ENCODE measurements at regions not wholly inside any gene's neighbourhood (a gene's known extent, or its start where the extent isn't known, plus 50 kb on each side); places are given as distances from the start of the nearest gene placed in this dataset.

DNA sequence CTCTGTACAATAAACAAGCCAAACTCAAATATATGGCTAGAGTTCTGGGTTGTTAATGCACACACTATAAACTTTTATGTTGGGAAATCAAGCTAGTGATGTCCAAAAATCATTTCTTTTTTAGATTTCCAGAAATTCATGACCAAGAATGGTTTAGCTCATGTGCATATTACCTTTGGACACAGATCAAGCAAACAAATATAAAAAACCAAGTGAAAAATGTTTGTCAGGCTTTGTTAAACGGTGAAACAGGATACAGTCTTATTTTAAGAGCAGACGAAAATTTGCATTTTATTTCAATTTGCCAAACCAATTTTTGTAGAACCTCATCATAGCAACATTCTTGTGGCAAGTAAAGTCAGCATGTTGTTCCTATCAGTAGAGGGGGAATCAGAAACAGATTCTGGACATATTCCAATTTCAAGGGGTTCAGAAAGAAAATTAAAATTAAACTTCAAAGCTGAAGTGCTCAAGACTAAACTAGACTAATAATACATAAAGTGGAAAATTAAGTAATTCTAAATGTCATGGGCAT is 413.6 kb downstream of the TRIML1 start:
- Histone ChIP-seq H3K9me3 (ENCODE audit: control insufficient read depth in 5 of 5, low read length in 5 of 5) (peaks cover 0 to 4% (median 0%) of the 10 kb centered on the region in 5 donors), H3K36me3 (ENCODE audit: control insufficient read depth in 5 of 5, insufficient read depth in 5 of 5, low read length in 5 of 5) (no peaks in the 10 kb centered on the region), H3K9ac (ENCODE audit: low read length in 5 of 5) (no peak overlapping the region), H3K4me3 (ENCODE audit: low read depth in 1 of 5, low read length in 5 of 5) (no peak overlapping the region), H3K4me1 (ENCODE audit: control insufficient read depth in 5 of 5, insufficient read depth in 5 of 5, low read length in 5 of 5) (no peaks in the 10 kb centered on the region), H3K27me3 (ENCODE audit: control insufficient read depth in 5 of 5, insufficient read depth in 4 of 5, low read length in 5 of 5) (no peaks in the 10 kb centered on the region), H3K27ac (ENCODE audit: low read depth, low read length) (no peak overlapping the region)

DNA sequence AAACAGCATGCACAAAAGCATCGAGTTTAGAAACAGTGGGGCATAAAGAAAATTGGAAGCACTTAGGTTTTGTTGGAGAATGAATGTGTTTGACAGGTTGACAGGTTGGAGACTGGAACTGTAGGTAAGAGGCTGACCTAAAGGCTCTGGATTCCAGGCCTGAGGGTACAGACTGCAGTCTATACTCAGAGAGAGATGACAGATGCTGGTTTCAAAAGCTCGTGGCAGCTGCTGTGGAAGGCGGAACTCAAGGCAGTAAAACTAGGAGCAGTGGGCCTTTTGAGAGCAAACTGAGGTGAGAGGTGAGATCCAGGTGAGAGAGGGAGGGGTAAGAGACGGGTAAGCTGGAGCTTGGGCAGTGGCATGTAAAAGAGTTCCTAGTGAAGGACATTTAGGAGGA is 415.2 kb downstream of the TRIML1 start:
- Histone ChIP-seq H3K4me1 (ENCODE audit: control insufficient read depth in 5 of 5, insufficient read depth in 5 of 5, low read length in 5 of 5) (no peaks in the 10 kb centered on the region), H3K9ac (ENCODE audit: low read length in 5 of 5) (no peak overlapping the region), H3K36me3 (ENCODE audit: control insufficient read depth in 5 of 5, insufficient read depth in 5 of 5, low read length in 5 of 5) (no peaks in the 10 kb centered on the region), H3K9me3 (ENCODE audit: control insufficient read depth in 5 of 5, low read length in 5 of 5) (peaks cover 0 to 4% (median 0%) of the 10 kb centered on the region in 5 donors), H3K4me3 (ENCODE audit: low read depth in 1 of 5, low read length in 5 of 5) (no peak overlapping the region), H3K27me3 (ENCODE audit: control insufficient read depth in 5 of 5, insufficient read depth in 4 of 5, low read length in 5 of 5) (no peaks in the 10 kb centered on the region), H3K27ac (ENCODE audit: low read depth, low read length) (no peak overlapping the region)

DNA sequence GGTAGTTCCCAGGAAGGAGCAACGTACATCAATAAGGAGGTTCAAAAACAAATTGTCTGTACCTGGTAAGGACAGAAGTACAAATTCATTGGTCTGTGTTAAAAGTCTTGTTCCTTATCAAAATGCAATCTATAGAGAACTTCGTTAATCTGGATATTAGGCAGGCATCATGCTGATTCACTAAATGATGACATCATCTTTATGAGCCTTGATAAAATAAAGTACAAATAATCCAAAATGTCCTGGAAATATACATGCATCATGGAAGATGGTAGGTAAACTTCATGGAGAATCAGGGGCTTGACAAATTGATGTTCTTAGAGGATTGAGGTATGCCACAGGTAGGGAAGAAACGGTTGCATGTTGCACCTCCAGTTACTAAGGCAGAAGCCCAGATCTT is 433.9 kb downstream of the TRIML1 start:
- Histone ChIP-seq H3K27ac (ENCODE audit: low read depth, low read length) (no peak overlapping the region), H3K9ac (ENCODE audit: low read length in 5 of 5) (no peak overlapping the region), H3K4me1 (ENCODE audit: control insufficient read depth in 5 of 5, insufficient read depth in 5 of 5, low read length in 5 of 5) (no peaks in the 10 kb centered on the region), H3K27me3 (ENCODE audit: control insufficient read depth in 5 of 5, insufficient read depth in 4 of 5, low read length in 5 of 5) (no peaks in the 10 kb centered on the region), H3K36me3 (ENCODE audit: control insufficient read depth in 5 of 5, insufficient read depth in 5 of 5, low read length in 5 of 5) (no peaks in the 10 kb centered on the region), H3K9me3 (ENCODE audit: control insufficient read depth in 5 of 5, low read length in 5 of 5) (peaks cover 0 to 3% (median 0%) of the 10 kb centered on the region in 5 donors), H3K4me3 (ENCODE audit: low read depth in 1 of 5, low read length in 5 of 5) (no peak overlapping the region)

DNA sequence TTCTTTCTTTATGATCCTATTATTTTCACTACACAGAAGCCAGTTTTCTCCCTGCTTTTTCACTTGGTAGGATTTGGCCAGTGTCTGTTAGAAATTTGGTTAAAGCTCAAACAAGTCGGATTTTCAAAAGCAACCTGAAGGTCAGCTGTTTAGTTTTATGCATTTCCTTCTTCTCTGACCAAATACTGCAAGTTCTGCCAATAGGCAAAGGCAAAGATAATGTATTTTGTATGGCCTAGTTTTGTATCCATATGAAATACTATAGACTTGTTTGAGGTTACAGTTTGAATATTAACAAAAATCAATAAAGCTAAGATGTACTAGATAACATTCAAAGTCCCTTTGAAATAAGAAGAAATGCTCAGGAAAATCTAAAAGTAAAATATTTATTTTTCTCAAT is 439.4 kb downstream of the TRIML1 start:
- Histone ChIP-seq H3K27ac (ENCODE audit: low read depth, low read length) (no peak overlapping the region), H3K36me3 (ENCODE audit: control insufficient read depth in 5 of 5, insufficient read depth in 5 of 5, low read length in 5 of 5) (no peaks in the 10 kb centered on the region), H3K4me3 (ENCODE audit: low read depth in 1 of 5, low read length in 5 of 5) (no peak overlapping the region), H3K9me3 (ENCODE audit: control insufficient read depth in 5 of 5, low read length in 5 of 5) (peaks cover 0 to 3% (median 0%) of the 10 kb centered on the region in 5 donors), H3K27me3 (ENCODE audit: control insufficient read depth in 5 of 5, insufficient read depth in 4 of 5, low read length in 5 of 5) (no peaks in the 10 kb centered on the region), H3K9ac (ENCODE audit: low read length in 5 of 5) (no peak overlapping the region), H3K4me1 (ENCODE audit: control insufficient read depth in 5 of 5, insufficient read depth in 5 of 5, low read length in 5 of 5) (no peaks in the 10 kb centered on the region)

DNA sequence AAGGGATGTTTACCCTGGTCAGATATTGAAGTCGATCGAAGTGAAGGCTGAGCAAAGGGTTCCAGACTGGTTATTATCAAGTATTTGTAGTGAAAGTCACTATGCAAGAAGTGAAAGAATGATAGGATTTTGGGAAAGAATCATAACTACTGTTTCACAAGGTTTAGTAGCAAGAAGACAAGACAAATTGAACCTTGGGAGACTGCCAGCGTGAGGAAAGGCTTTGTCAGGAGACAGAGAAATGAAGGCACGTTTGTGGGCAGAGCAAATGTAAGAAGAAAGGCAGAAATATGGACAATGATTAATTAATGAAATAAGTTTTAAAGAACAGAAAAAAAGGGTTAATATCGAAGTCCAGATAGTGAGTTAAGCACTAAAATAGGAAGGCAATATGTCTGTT is 456.8 kb downstream of the TRIML1 start:
- Histone ChIP-seq H3K9ac (ENCODE audit: low read length in 5 of 5) (no peak overlapping the region), H3K4me1 (ENCODE audit: control insufficient read depth in 5 of 5, insufficient read depth in 5 of 5, low read length in 5 of 5) (peaks cover 0 to 2% (median 0%) of the 10 kb centered on the region in 5 donors), H3K27me3 (ENCODE audit: control insufficient read depth in 5 of 5, insufficient read depth in 4 of 5, low read length in 5 of 5) (no peaks in the 10 kb centered on the region), H3K4me3 (ENCODE audit: low read depth in 1 of 5, low read length in 5 of 5) (no peak overlapping the region), H3K27ac (ENCODE audit: low read depth, low read length) (no peak overlapping the region), H3K36me3 (ENCODE audit: control insufficient read depth in 5 of 5, insufficient read depth in 5 of 5, low read length in 5 of 5) (no peaks in the 10 kb centered on the region), H3K9me3 (ENCODE audit: control insufficient read depth in 5 of 5, low read length in 5 of 5) (no peaks in the 10 kb centered on the region)

DNA sequence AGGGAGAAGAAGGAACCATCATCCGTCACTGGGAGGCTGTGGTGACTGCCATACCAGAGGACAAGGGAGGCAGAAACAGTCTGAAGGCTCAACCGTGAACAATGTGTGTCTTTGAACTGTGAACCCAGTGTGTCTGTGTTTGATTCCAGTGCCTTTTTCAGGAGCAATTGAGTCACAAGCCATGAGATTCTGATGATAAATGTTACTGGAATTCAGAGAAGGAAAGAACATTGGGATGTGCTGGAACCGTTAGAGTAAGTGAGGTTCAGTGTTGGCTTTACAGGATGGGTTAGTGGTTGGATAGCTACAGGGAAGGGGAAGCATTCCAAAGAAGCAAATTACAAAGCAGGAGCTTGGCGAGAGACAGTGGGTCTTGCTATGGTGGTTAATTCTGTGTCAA is 464.4 kb downstream of the TRIML1 start:
- Histone ChIP-seq H3K36me3 (ENCODE audit: control insufficient read depth in 5 of 5, insufficient read depth in 5 of 5, low read length in 5 of 5) (no peaks in the 10 kb centered on the region), H3K9me3 (ENCODE audit: control insufficient read depth in 5 of 5, low read length in 5 of 5) (peaks cover 0 to 2% (median 0%) of the 10 kb centered on the region in 5 donors), H3K27me3 (ENCODE audit: control insufficient read depth in 5 of 5, insufficient read depth in 4 of 5, low read length in 5 of 5) (no peaks in the 10 kb centered on the region), H3K4me3 (ENCODE audit: low read depth in 1 of 5, low read length in 5 of 5) (no peak overlapping the region), H3K4me1 (ENCODE audit: control insufficient read depth in 5 of 5, insufficient read depth in 5 of 5, low read length in 5 of 5) (no peaks in the 10 kb centered on the region), H3K9ac (ENCODE audit: low read length in 5 of 5) (no peak overlapping the region), H3K27ac (ENCODE audit: low read depth, low read length) (no peak overlapping the region)

DNA sequence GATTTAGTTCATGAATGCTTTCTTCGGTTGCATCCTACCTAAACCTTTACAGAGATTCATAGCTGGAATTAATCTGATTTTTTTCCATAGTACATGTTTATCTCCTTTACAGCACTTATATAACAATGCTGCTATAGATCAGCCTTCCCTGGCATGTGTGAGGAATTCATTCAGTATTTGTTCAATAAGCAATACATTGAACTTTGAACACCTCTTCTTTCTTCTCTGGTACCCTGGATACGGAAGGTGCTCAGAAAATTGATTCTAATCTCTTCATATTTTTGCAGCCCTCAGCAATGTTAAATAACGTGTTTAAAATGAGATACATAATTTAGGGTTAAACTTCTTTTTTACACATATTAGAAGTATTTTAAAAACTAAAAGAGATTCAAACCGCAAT is 467.4 kb downstream of the TRIML1 start:
- Histone ChIP-seq H3K9me3 (ENCODE audit: control insufficient read depth in 5 of 5, low read length in 5 of 5) (peaks cover 0 to 2% (median 0%) of the 10 kb centered on the region in 5 donors), H3K4me3 (ENCODE audit: low read depth in 1 of 5, low read length in 5 of 5) (no peak overlapping the region), H3K27me3 (ENCODE audit: control insufficient read depth in 5 of 5, insufficient read depth in 4 of 5, low read length in 5 of 5) (no peaks in the 10 kb centered on the region), H3K4me1 (ENCODE audit: control insufficient read depth in 5 of 5, insufficient read depth in 5 of 5, low read length in 5 of 5) (no peaks in the 10 kb centered on the region), H3K27ac (ENCODE audit: low read depth, low read length) (no peak overlapping the region), H3K9ac (ENCODE audit: low read length in 5 of 5) (no peak overlapping the region), H3K36me3 (ENCODE audit: control insufficient read depth in 5 of 5, insufficient read depth in 5 of 5, low read length in 5 of 5) (no peaks in the 10 kb centered on the region)

DNA sequence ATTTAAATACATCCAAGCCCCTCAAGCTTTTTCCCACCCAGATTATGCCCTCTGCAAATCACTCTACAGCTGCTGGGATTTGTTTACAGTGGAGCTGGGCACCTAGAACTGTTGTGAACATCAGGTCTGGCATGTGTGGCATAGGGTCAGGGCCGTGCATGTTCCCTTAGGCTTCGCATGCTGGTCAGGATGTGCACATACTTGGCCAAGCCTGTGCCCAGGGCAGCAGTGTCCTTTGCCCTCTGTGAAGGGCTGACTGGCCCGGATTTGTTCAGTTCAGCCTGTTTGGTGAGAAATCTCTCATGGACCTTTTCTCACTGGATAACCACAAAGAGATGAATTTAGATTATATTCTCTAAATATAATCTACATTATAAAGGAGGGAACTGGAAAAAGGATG is 471.9 kb downstream of the TRIML1 start:
- no peaks in the 10 kb centered on the region for H3K9me3 ChIP-seq (ENCODE audit: control insufficient read depth in 5 of 5, low read length in 5 of 5)

DNA sequence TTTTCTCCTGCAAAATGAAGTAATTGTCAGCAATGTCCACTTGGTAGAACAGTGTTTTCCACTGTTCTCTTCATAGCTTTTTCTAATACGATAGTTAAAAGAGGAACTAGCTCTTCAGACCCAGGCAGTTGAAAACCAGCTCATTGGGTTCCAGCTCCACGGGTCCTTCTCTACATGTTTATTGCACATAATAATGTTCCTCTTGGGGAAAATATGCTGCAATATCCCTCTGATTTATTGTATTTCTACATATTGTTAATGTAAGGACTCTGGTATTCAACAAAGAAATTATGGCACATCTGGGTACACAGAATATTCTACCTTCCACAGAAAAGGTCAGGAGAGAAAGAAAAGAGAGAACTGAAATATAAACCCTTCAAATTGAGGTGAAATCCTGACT is 473.4 kb downstream of the TRIML1 start:
- no peaks in the 10 kb centered on the region for H3K36me3 ChIP-seq (ENCODE audit: control insufficient read depth in 5 of 5, insufficient read depth in 5 of 5, low read length in 5 of 5)
- no peak overlapping the region for H3K9ac ChIP-seq (ENCODE audit: low read length in 5 of 5)
- H3K9me3 ChIP-seq (ENCODE audit: control insufficient read depth in 5 of 5, low read length in 5 of 5): peaks cover 0 to 4% (median 0%) of the 10 kb centered on the region in 5 donors
- no peak overlapping the region for H3K4me3 ChIP-seq (ENCODE audit: low read depth in 1 of 5, low read length in 5 of 5)
- no peak overlapping the region for H3K27ac ChIP-seq (ENCODE audit: low read depth, low read length)
- no peaks in the 10 kb centered on the region for H3K4me1 ChIP-seq (ENCODE audit: control insufficient read depth in 5 of 5, insufficient read depth in 5 of 5, low read length in 5 of 5)
- no peaks in the 10 kb centered on the region for H3K27me3 ChIP-seq (ENCODE audit: control insufficient read depth in 5 of 5, insufficient read depth in 4 of 5, low read length in 5 of 5)

More for the DNA sequence above, 471.9 kb downstream of the TRIML1 start:
- no peaks in the 10 kb centered on the region for H3K27me3 ChIP-seq (ENCODE audit: control insufficient read depth in 5 of 5, insufficient read depth in 4 of 5, low read length in 5 of 5)
- no peaks in the 10 kb centered on the region for H3K4me1 ChIP-seq (ENCODE audit: control insufficient read depth in 5 of 5, insufficient read depth in 5 of 5, low read length in 5 of 5)
- no peaks in the 10 kb centered on the region for H3K36me3 ChIP-seq (ENCODE audit: control insufficient read depth in 5 of 5, insufficient read depth in 5 of 5, low read length in 5 of 5)
- no peak overlapping the region for H3K9ac ChIP-seq (ENCODE audit: low read length in 5 of 5)
- no peak overlapping the region for H3K4me3 ChIP-seq (ENCODE audit: low read depth in 1 of 5, low read length in 5 of 5)
- no peak overlapping the region for H3K27ac ChIP-seq (ENCODE audit: low read depth, low read length)

DNA sequence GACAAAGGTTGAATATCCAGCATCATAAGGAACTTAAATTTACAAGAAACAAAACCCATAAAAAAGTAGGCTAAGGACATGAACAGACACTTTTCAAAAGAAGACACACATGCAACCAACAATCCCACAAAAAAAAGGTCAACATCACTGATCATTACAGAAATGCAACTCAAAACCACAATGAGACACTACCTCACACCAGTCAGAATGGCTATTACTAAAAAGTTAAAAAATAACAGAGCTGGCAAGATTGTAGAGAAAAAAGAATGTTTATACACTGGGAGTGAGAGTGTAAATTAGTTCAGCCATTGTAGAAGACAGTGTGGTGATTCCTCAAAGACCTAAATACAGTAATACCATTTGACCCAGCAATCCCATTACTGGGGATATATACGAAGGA is 474.7 kb downstream of the TRIML1 start:
- no peak overlapping the region for H3K4me3 ChIP-seq (ENCODE audit: low read depth in 1 of 5, low read length in 5 of 5)
- no peaks in the 10 kb centered on the region for H3K27me3 ChIP-seq (ENCODE audit: control insufficient read depth in 5 of 5, insufficient read depth in 4 of 5, low read length in 5 of 5)
- no peak overlapping the region for H3K9ac ChIP-seq (ENCODE audit: low read length in 5 of 5)
- no peaks in the 10 kb centered on the region for H3K4me1 ChIP-seq (ENCODE audit: control insufficient read depth in 5 of 5, insufficient read depth in 5 of 5, low read length in 5 of 5)
- peaks cover 0 to 5% (median 0%) of the 10 kb centered on the region in 5 donors for H3K9me3 ChIP-seq (ENCODE audit: control insufficient read depth in 5 of 5, low read length in 5 of 5)
- no peaks in the 10 kb centered on the region for H3K36me3 ChIP-seq (ENCODE audit: control insufficient read depth in 5 of 5, insufficient read depth in 5 of 5, low read length in 5 of 5)
- H3K27ac ChIP-seq (ENCODE audit: low read depth, low read length): no peak overlapping the region

Data from subcutaneous abdominal adipose tissue (tissue), 5 donors.